ENCODE measurements at regions not wholly inside any gene's neighbourhood (a gene's known extent, or its start where the extent isn't known, plus 50 kb on each side); places are given as distances from the start of the nearest gene placed in this dataset.

DNA sequence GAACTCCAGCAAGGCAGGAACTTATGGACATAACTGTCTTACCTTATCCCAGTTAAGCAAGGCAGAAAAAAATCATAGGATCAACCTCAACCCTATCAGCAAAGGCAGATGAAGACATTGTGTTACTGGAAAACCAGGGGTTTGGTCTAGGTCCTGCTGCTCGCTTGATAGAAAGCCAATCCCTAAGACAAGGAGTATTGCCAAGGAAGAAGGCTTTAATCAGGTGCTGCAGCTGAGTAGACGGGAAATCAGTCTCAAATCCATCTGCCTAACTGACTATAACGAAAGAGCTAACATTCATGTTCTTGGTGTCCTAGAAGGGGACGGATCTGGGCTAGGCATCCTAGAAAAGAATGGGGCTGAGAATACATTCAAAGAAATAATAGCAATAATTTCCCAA is 1158.7 kb upstream of the CNTN5 start:
- no peak overlapping the region for H3K4me3 Mint-ChIP-seq
- Histone ChIP-seq H3K4me2 (no peak overlapping the region), H4K20me1 (replicated peaks; ENCODE audit: insufficient read depth) (no peaks in the 10 kb centered on the region), H3K4me1 (ENCODE audit: insufficient read depth) (peaks cover 6% of the 10 kb centered on the region; the same call in 1 of the 2 replicates), H3K27me3 (ENCODE audit: insufficient read depth) (peaks cover 3% of the 10 kb centered on the region; the same call in 1 of the 2 replicates), H3K79me2 (replicated peaks; ENCODE audit: insufficient read depth) (no peaks in the 10 kb centered on the region), H3F3A (replicated peaks; ENCODE audit: low read depth) (no peaks in the 10 kb centered on the region), H3K9me2 (ENCODE audit: insufficient read depth) (0 out of 2 replicates have a peak, but pooled peaks cover 6% of the 10 kb centered on the region), H2AFZ (no peak overlapping the region), H3K4me3 (no peak overlapping the region), H3K36me3 (ENCODE audit: insufficient read depth) (no peaks in the 10 kb centered on the region), H3K27ac (ENCODE audit: low read depth) (no peak overlapping the region)
- H3K27ac Mint-ChIP-seq: no peak overlapping the region
- H3K27me3 Mint-ChIP-seq (ENCODE audit: insufficient read depth, low read depth, poor library complexity): peaks cover 7% of the 10 kb centered on the region
- TF ChIP-seq POLR2AphosphoS5 (IDR thresholded peaks at IDR 0.05; ENCODE audit: low read depth) (no peak), EZH2 (IDR thresholded peaks at IDR 0.05; ENCODE audit: low read depth, unreplicated experiment) (no peak), ZNF114 (CRISPR knock-in tag; IDR thresholded peaks at IDR 0.05) (no peak), NANOG (IDR thresholded peaks at IDR 0.05; ENCODE audit: borderline replicate concordance) (no peak)
- TF ChIP-seq, protein P1, sequence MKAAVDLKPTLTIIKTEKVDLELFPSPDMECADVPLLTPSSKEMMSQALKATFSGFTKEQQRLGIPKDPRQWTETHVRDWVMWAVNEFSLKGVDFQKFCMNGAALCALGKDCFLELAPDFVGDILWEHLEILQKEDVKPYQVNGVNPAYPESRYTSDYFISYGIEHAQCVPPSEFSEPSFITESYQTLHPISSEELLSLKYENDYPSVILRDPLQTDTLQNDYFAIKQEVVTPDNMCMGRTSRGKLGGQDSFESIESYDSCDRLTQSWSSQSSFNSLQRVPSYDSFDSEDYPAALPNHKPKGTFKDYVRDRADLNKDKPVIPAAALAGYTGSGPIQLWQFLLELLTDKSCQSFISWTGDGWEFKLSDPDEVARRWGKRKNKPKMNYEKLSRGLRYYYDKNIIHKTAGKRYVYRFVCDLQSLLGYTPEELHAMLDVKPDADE (IDR thresholded peaks at IDR 0.05): no peak
- no peak for DNase-seq (ENCODE audit: low spot score)
- peaks cover 4% of the 10 kb centered on the region; the same call in 2 of the 3 replicates for H3K4me1 Mint-ChIP-seq
- no peak for ATAC-seq
- H3K36me3 Mint-ChIP-seq (ENCODE audit: low read depth): peaks cover 16% of the 10 kb centered on the region; the same call in 2 of the 3 replicates
- peaks cover 10% of the 10 kb centered on the region for H3K9me3 Mint-ChIP-seq

DNA sequence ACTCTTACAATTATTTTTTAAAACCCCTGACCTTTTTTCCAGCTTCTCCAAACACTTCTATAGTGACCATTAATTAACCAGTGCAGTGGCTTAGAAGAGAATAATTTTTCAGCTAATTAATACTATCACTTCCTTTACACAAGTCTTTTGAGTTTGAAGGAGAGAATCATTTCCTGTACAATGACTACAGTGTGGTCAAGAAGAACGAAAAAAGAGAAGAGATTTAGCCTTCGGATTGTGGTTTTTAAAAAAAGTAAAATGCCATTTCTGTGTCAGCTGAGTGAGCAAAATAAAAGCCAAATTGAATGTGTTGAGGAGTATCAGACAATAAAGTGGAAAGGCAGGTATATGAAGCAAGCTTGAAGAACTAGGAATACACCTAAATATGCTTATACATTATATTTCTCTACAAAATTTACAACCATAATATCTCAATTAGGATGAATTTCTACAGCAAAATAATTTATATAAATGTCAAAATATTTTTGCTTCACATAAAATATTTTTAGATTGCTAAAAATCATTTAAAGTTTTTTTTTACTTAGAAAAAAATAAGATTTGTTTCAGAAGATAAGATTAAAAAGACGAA is 1155.2 kb upstream of the CNTN5 start:
- no peak overlapping the region for H3K4me3 ChIP-seq
- DNase-seq (ENCODE audit: low spot score) (no peak), ATAC-seq (no peak)
- H3K4me1 ChIP-seq (ENCODE audit: insufficient read depth): no peaks in the 10 kb centered on the region
- H4K20me1 ChIP-seq (replicated peaks; ENCODE audit: insufficient read depth): no peaks in the 10 kb centered on the region
- no peak overlapping the region for H3K4me3 Mint-ChIP-seq
- peaks cover 16% of the 10 kb centered on the region; the same call in 2 of the 3 replicates for H3K36me3 Mint-ChIP-seq (ENCODE audit: low read depth)
- H3K4me2 ChIP-seq: no peak overlapping the region
- H3K9me2 ChIP-seq (ENCODE audit: insufficient read depth): 0 out of 2 replicates have a peak, but pooled peaks cover 6% of the 10 kb centered on the region
- H3K4me1 Mint-ChIP-seq: no peaks in the 10 kb centered on the region
- H3F3A ChIP-seq (replicated peaks; ENCODE audit: low read depth): no peaks in the 10 kb centered on the region
- H2AFZ ChIP-seq: no peak overlapping the region
- no peaks in the 10 kb centered on the region for H3K79me2 ChIP-seq (replicated peaks; ENCODE audit: insufficient read depth)
- H3K9me3 Mint-ChIP-seq: peaks cover 15% of the 10 kb centered on the region
- H3K27me3 Mint-ChIP-seq (ENCODE audit: insufficient read depth, low read depth, poor library complexity): peaks cover 2% of the 10 kb centered on the region
- H3K27ac ChIP-seq (ENCODE audit: low read depth): no peak overlapping the region
- H3K27ac Mint-ChIP-seq: no peak overlapping the region
- H3K27me3 ChIP-seq (ENCODE audit: insufficient read depth): no peaks in the 10 kb centered on the region
- H3K36me3 ChIP-seq (ENCODE audit: insufficient read depth): no peaks in the 10 kb centered on the region
- no peak for TF ChIP-seq ZNF114 (CRISPR knock-in tag; IDR thresholded peaks at IDR 0.05)
- TF ChIP-seq, protein P1 (IDR thresholded peaks at IDR 0.05): no peak
- no peak for TF ChIP-seq CREB1 (CRISPR knock-in tag; IDR thresholded peaks at IDR 0.05; ENCODE audit: low read depth)
- TF ChIP-seq, protein P2, sequence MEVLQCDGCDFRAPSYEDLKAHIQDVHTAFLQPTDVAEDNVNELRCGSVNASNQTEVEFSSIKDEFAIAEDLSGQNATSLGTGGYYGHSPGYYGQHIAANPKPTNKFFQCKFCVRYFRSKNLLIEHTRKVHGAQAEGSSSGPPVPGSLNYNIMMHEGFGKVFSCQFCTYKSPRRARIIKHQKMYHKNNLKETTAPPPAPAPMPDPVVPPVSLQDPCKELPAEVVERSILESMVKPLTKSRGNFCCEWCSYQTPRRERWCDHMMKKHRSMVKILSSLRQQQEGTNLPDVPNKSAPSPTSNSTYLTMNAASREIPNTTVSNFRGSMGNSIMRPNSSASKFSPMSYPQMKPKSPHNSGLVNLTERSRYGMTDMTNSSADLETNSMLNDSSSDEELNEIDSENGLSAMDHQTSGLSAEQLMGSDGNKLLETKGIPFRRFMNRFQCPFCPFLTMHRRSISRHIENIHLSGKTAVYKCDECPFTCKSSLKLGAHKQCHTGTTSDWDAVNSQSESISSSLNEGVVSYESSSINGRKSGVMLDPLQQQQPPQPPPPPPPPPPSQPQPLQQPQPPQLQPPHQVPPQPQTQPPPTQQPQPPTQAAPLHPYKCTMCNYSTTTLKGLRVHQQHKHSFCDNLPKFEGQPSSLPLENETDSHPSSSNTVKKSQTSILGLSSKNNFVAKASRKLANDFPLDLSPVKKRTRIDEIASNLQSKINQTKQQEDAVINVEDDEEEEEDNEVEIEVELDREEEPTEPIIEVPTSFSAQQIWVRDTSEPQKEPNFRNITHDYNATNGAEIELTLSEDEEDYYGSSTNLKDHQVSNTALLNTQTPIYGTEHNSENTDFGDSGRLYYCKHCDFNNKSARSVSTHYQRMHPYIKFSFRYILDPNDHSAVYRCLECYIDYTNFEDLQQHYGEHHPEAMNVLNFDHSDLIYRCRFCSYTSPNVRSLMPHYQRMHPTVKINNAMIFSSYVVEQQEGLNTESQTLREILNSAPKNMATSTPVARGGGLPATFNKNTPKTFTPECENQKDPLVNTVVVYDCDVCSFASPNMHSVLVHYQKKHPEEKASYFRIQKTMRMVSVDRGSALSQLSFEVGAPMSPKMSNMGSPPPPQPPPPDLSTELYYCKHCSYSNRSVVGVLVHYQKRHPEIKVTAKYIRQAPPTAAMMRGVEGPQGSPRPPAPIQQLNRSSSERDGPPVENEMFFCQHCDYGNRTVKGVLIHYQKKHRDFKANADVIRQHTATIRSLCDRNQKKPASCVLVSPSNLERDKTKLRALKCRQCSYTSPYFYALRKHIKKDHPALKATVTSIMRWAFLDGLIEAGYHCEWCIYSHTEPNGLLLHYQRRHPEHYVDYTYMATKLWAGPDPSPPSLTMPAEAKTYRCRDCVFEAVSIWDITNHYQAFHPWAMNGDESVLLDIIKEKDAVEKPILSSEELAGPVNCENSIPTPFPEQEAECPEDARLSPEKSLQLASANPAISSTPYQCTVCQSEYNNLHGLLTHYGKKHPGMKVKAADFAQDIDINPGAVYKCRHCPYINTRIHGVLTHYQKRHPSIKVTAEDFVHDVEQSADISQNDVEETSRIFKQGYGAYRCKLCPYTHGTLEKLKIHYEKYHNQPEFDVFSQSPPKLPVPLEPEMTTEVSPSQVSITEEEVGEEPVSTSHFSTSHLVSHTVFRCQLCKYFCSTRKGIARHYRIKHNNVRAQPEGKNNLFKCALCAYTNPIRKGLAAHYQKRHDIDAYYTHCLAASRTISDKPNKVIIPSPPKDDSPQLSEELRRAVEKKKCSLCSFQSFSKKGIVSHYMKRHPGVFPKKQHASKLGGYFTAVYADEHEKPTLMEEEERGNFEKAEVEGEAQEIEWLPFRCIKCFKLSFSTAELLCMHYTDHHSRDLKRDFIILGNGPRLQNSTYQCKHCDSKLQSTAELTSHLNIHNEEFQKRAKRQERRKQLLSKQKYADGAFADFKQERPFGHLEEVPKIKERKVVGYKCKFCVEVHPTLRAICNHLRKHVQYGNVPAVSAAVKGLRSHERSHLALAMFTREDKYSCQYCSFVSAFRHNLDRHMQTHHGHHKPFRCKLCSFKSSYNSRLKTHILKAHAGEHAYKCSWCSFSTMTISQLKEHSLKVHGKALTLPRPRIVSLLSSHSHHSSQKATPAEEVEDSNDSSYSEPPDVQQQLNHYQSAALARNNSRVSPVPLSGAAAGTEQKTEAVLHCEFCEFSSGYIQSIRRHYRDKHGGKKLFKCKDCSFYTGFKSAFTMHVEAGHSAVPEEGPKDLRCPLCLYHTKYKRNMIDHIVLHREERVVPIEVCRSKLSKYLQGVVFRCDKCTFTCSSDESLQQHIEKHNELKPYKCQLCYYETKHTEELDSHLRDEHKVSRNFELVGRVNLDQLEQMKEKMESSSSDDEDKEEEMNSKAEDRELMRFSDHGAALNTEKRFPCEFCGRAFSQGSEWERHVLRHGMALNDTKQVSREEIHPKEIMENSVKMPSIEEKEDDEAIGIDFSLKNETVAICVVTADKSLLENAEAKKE (CRISPR knock-in tag; IDR thresholded peaks at IDR 0.05): no peak
- TF ChIP-seq POLR2AphosphoS5 (IDR thresholded peaks at IDR 0.05; ENCODE audit: low read depth): no peak
- TF ChIP-seq EZH2phosphoT487 (IDR thresholded peaks at IDR 0.05; ENCODE audit: unreplicated experiment): no peak
- TF ChIP-seq ZNF331 (CRISPR knock-in tag; IDR thresholded peaks at IDR 0.05; ENCODE audit: low read depth): no peak

Measured in GM23338 (cell line).